GM18951 (cell line): ENCODE measurements at regions not wholly inside any gene's neighbourhood (a gene's known extent, or its start where the extent isn't known, plus 50 kb on each side); places are given as distances from the start of the nearest gene placed in this dataset.

Source experiments
- POLR2A ChIP-seq: IDR thresholded peaks from 4 replicates; pipeline ENCODE4 v1.6.1; 2011; ENCODE audit warnings: mild to moderate bottlenecking; ENCODE audit not compliant: insufficient read length, insufficient read depth; ENCODE audit errors: extremely low read depth
- in situ Hi-C: fragments of 300-500 bp; cut with MboI; formaldehyde crosslinking; loops from one replicate; pipeline ENCODE4 v1.12.0; 2022; ENCODE audit warnings: low sequenced_read_pairs, mixed read lengths, inconsistent platforms; ENCODE audit not compliant: unreplicated experiment

GRCh38 chr2:3101016-3101942, 276.3 kb downstream of the EIPR1 start:
- in situ Hi-C loops = no loop called here
- TF ChIP-seq POLR2A = no peak

DNA sequence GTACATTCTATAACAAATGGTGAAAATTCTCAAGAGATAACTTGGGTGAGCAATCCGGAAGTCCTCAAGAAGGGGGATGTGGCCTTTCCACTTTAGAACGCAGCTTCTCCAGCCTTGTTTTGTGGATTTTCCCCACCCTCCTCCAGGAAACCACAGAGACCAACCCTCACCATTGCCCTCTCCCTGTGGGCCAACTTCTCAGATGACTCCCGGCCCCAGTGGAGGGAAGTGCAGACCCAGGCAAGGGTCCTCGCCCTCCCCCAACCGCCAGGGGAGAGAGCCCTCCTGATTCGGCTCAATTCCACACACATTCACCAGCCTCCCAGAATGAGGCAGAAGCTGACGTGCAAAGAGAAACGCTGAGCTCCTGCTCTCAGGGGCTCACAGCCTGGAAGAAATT, 277.2 kb downstream of the EIPR1 start:
- in situ Hi-C loops = no loop called here
- no peak for TF ChIP-seq POLR2A

DNA sequence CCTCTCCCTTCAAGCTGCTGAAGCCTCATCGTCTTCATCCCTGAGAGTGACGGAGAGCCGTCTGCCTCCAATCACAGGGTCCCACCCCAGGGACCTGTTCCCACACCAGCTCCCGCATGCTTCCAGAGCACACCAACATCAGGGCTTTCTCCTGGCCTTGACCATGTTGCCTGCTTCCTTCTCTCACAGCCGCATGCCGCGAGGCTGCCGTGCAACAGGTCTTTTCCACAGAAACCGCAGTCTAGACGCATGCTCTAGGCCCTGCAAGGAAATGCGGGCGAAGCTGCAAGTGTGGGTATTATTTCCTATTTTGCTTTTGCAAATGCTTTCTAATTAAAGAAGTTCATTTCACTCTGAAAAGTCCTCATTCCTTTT, 277.8 kb downstream of the EIPR1 start:
- no peak for TF ChIP-seq POLR2A
- in situ Hi-C loops = no loop called here

DNA sequence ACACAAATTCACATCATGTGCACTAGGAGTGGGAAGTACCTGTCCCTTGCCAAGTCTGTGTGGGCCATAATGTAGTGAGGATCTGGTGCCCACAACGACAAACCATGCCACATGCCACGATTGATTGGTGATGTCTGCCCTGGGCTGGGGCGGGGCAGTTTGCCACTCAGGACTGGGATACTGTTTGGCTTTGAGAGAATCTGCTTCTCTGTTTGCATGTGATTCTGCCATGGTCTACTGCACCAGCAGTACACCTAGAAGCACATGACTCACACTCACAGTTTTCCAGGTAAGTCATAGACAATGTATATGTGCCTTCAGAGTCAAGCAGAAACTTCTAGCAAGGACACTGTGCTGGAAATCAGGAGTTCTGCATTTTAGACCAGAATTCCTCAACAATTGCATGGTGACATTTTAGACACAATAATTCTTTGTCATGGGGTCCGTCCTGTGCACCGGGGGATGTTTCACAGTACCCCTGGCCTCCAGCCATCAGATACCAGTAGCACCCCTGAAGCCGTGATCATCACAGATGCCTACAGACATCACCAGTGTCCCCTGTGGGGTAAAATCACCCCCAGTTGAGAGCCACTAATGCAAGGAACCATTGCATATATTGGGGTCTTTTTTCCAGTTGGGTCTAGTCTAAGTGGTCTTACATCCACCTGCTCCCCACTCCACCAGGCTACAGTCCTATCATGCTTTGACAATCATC, 278.3 kb downstream of the EIPR1 start:
- TF ChIP-seq POLR2A = no peak
- in situ Hi-C loops = no loop called here

DNA sequence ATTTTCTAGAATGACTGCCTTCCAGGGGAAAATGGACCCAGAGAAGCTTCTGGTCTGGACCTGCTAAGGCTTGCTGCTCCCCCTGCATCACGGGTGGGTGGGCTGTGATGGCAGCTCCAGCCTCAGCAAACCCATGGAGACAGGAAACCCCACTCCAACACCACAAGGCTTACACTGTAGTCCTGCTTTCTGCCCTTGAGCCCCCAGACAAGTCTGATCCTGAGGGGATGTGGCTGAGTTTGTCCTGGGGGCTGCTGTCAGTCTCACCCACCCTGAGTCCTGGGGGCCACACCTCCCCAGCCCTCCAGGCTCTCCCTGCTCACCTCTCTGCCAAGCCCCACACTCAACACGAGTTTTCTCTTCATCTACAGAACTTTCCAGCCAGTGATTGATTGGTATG, 279.4 kb downstream of the EIPR1 start:
- no peak for TF ChIP-seq POLR2A
- in situ Hi-C loops = no loop called here

DNA sequence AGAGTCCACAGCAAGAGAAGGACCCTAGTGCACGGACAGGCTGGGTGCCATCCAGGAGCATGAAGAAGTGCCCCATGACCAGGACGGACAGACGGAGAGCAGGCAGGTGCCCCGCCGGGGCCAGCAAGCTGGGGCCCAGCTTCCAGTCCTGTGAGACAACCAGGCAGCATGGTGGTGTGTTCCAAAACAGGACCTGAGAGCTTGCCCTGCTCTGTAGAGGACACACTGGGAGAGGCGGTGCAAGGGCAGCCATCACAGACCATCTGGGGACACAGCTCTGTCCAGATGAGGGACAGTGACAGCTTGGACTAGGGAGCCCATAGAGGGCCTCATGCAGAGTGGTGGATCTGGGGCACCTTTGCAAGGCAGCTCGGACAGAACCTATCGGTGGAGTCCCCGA, 279.8 kb downstream of the EIPR1 start:
- in situ Hi-C loops = no loop called here
- no peak for TF ChIP-seq POLR2A

DNA sequence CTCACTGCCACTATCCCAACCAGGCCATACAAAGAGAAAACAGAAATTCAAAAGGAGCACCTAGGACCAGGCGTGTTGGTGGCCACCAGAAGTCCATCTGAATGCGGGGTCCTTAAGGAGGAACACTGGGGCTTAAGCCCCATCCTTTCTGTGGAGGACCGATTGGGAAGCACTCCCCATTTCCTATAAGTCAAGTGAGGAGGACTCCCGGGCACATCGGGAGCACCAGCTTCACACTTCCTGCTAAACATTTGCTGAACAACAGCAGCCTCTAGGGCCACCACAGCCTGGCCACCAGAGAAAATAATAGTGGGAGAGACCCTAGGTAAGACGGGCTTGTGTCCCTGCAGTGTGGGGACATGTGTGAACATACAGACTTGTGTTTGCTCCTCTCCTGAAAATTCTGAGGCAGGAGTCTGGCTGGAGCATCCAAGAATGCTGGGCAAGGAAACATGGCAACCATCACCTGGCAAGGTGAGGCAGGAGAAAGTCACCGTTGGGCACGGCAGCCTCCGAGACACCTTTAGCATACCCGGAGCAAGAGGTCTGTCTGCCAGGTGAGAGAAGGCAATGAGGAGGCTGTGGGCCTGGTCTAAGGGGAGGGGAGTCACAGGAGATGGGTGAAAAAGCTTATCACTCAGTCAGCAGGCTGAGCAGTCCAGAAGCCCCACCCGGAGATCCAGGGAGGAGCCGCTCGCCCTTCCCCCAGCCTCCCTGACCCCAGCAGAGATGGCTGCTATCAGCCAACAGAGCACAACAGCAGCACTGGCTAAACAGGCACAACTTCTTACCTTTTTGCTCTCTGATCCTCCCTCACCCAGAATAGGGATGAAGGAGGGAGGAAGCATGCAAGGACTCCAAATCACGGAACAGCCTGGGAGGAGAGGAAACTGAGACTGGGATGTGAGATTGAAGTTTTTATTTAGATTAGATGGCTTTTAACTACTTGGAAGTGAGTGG, 282.3 kb downstream of the EIPR1 start:
- no peak for TF ChIP-seq POLR2A
- in situ Hi-C loops = no loop called here

DNA sequence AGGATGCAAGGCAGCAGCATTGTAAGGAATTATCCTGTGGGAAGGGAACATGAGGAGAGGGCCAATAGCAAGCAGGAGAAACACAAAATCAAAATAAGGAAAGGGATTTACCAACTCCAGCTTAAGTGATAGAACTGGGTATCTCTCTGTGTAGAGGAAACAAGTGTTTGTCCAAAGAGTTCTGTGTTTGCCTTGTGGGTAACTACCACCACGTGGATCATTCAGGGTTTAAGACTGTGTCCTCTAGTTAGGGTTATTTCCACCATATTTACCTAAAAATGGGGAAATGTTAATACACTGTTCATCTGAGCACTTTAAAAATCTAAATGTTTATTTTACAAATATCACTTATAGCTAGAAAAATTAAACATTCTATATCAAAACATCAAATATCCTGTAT, 283.3 kb downstream of the EIPR1 start:
- in situ Hi-C loops = no loop called here
- no peak for TF ChIP-seq POLR2A

GRCh38 chr2:3091696-3092095, 285.9 kb downstream of the EIPR1 start:
- in situ Hi-C loops = no loop called here

DNA sequence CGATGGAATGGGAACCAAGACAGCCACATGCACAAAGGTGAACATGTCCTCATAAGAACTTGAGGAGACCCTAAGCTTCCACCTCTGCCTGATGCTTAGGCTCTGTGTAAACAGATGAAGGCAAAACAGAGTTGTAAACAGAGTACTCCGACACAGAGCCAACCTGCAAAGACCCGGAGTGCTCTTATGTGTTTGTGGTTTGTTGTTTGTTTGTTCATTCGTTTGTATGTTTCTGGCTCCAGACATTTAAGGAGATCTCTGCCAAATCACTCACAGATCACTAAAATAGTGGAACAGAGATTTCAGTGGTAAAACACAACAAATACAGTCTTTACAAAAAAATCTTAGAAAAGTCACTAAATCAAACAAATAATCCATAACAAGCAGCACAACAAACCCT, 294.9 kb downstream of the EIPR1 start:
- no peak for TF ChIP-seq POLR2A
- in situ Hi-C loops = no loop called here

More at GRCh38 chr2:3091696-3092095, 285.9 kb downstream of the EIPR1 start:
- no peak for TF ChIP-seq POLR2A

DNA sequence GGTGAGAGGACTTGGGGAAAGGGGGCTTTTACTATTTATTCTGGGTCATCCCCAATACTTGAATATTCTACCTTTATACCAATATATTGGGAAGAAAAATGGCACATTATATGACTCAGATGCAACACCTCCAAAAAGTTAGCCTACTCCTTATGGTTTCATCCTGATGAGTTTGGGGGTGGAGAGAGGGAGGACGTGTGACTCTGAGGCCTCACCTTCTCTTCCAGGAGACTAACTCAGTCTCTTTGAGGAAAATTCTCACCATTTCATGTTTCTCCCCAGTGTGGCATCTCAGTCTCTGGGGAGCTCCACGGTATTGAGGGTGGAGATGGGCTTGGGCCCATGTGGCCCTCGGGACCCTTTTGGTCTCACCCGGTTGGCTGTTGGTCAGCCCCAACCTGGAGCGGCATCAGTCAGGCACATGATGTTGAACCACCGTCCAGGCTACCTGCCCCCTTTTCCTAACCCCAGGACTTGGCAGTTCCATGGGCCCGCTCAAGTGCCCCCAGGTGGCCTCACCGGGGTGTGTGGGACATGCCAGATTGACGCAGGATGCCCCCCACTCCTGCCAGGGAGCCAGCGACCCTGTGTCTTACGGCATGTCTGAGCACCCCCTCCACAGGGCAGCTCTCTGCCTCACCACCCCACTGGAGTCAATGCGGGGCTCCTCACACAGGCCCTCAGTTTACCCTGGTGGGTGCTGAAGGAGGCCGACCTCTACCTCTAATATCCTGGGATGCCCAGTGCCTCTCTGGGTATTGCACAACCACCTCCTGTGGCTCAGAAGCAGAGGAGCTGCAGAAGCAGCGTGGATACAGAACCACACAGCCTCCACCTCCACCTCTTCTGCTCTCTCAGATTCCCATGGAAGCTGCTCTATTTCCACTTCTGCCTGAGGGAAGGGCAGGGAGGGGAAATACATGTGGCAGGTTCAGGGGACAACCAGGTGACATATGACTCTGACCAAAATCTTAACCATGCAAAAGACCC, 297.4 kb downstream of the EIPR1 start:
- in situ Hi-C loops = no loop called here
- TF ChIP-seq POLR2A = no peak

- no peak for TF ChIP-seq POLR2A
- in situ Hi-C loops = no loop called here
Measured at GRCh38 chr2:3079466-3079865, 298.2 kb downstream of the EIPR1 start.

GRCh38 chr2:3078684-3079083, 298.9 kb downstream of the EIPR1 start:
- no peak for TF ChIP-seq POLR2A
- in situ Hi-C loops = no loop called here
